Dendritic cell treated with granulocyte-macrophage colony-stimulating factor and Interleukin-4, amounts not matched to agents 40 ng/mL and 50 ng/mL, for 4 days (primary cell): ENCODE measurements at regions not wholly inside any gene's neighbourhood (a gene's known extent, or its start where the extent isn't known, plus 50 kb on each side); places are given as distances from the start of the nearest gene placed in this dataset.
"Not testable (repeated sequence)": the region's sequence is repeated elsewhere in the genome, so short reads cannot be mapped to it uniquely, and the experiment has no call there.

Source experiments
- H3K27ac Mint-ChIP-seq: one replicate; pipeline ENCODE4 v1.8.0; 2022; ENCODE audit warnings: mild to moderate bottlenecking, mixed read lengths
- H3K27me3 Mint-ChIP-seq: one replicate; pipeline ENCODE4 v1.8.0; 2022; ENCODE audit warnings: mild to moderate bottlenecking, mixed read lengths
- H3K36me3 Mint-ChIP-seq: one replicate; pipeline ENCODE4 v1.8.0; 2022; ENCODE audit warnings: low read depth, mixed read lengths
- H3K4me1 Mint-ChIP-seq: one replicate; pipeline ENCODE4 v1.8.0; 2022; ENCODE audit warnings: low read depth, mixed read lengths
- H3K4me3 Mint-ChIP-seq: one replicate; pipeline ENCODE4 v1.8.0; 2022; ENCODE audit warnings: mild to moderate bottlenecking, moderate library complexity, mixed read lengths
- H3K9me3 Mint-ChIP-seq: one replicate; pipeline ENCODE4 v1.8.0; 2022; ENCODE audit warnings: mixed read lengths
- intact Hi-C: fragments of 100-400 bp; cut with micrococcal nuclease; formaldehyde crosslinking; loops from one replicate; pipeline ENCODE4 v1.15.0; 2022

DNA sequence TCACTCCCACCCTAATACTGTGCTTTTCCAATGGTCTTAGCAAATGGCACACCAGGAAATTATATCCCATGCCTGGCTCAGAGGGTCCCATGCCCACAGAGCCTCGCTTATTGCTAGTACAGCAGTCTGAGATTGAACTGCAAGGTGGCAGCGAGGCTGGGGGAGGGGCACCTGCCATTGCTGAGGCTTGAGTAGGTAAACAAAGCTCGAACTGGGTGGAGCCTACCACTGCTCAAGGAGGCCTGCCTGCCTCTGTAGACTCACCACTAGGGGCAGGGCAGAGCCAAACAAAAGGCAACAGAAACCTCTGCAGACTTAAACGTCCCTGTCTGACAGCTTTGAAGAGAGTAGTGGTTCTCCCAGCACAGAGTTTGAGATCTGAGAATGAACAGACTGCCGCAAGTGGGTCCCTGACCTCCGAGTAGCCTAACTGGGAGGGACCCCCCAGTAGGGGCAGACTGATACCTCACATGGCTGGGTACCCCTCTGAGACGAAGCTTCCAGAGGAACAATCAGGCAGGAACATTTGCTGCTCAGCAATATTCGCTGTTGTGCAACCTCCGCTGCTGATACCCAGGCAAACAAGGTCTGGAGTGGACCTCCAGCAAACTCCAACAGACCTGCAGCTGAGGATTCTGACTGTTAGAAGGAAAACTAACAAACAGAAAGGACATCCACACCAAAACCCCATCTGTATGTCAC lies 150.7 kb upstream of the FOXA2 start:
- intact Hi-C loops, H3K27ac Mint-ChIP-seq, H3K4me1 Mint-ChIP-seq, H3K36me3 Mint-ChIP-seq, H3K27me3 Mint-ChIP-seq, H3K4me3 Mint-ChIP-seq, H3K9me3 Mint-ChIP-seq: not testable (repeated sequence)

DNA sequence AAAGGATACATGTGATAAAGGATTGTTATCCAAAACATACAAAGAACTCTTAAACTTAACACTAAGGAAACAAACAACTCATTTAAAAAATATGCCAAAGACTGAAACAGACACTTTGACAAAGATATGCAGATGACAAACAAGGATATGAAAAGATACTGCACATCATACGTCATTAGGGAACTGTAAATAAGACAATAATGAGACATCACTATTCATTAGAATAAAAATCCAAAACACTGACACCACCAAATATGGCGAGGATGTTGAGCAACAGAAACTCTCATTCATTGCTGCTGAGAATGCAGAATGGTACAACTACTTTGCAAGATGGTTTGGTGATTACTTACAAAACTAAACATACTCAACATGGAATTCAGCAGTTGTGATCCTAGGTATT lies 156.5 kb upstream of the FOXA2 start:
- Mint-ChIP-seq H3K4me3 (no peak overlapping the region), H3K9me3 (no peaks in the 10 kb centered on the region), H3K36me3 (no peaks in the 10 kb centered on the region), H3K4me1 (no peaks in the 10 kb centered on the region), H3K27me3 (peaks cover 4% of the 10 kb centered on the region), H3K27ac (no peak overlapping the region)
- intact Hi-C loops = no loop called here

DNA sequence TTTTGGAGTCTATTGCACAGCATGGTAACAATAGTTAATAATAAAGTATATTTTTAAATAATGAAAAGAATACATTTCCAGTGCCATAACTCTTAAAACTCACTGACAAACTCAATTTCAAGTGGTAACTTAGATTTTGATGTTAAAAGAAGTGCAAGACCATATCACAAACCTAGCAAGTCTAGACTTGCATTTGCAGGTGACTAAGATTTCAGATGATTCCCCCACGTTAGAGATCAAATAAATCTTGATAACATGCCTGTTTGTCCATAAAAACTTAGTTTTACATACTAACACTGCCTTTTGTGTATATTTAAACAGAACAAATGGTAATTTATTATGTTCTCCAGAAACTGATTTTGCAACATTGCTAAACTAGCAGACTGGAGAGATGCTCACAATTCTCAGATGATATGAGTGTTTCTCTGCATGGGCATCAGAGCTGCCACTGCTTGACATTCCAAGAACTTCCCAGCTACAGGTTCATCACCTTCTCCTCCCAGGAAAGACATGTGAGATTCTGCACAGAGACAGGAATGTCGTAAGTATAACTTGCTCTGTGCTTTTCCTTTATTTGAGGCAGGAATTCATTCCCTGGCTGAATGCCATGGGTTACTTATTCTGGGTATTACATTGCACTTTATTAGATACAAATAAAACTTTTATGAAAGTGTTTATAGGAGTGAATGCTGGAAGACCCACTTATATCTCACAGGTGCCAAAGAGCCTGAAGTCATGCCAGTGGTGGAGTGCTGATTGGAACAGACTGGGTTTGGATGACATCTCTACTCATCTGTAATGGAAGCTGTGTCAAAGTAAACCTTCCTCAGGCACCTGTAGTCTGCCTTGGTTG lies 160.2 kb upstream of the FOXA2 start:
- Mint-ChIP-seq H3K27ac (no peak overlapping the region), H3K36me3 (no peaks in the 10 kb centered on the region), H3K4me3 (no peak overlapping the region), H3K27me3 (no peaks in the 10 kb centered on the region), H3K4me1 (no peaks in the 10 kb centered on the region), H3K9me3 (no peaks in the 10 kb centered on the region)
- intact Hi-C loops = no loop called here

DNA sequence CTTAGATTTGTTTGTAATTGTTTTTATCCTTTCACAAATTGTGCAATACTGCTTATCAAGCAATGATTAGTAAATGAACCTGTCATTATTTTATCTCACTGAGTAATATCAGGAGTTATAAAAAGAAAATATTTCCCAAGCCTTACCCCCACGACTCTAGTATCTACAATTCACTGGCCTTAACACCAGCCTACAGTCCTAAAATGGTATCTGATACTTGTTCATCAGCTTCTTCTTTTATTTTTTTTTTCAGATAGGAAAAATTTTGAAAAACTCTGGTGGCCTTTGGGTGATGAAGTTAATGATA lies 160.8 kb upstream of the FOXA2 start:
- intact Hi-C loops = no loop called here
- Mint-ChIP-seq H3K9me3 (no peaks in the 10 kb centered on the region), H3K4me1 (no peaks in the 10 kb centered on the region), H3K36me3 (no peaks in the 10 kb centered on the region), H3K27me3 (no peaks in the 10 kb centered on the region), H3K27ac (no peak overlapping the region), H3K4me3 (no peak overlapping the region)

DNA sequence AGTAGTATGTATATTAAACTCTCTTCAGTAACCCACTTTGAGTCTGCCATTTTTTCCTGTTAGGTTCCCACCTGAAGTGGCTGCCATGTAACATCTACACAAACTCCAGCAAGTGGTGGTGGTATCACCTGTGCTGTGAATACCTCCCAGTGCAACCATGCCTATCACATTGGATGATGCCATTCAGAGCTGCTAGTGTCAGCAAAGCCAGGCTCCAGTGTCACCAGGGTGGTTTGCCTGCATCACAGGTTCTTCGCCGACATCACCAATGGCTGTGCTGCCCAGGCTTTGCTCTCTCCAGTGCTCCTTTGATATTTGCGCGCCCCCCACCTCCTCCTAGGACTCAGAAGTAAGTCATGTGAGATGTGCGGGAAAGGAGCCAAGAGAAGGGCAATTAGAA lies 162.6 kb upstream of the FOXA2 start:
- Mint-ChIP-seq H3K9me3 (no peaks in the 10 kb centered on the region), H3K4me1 (no peaks in the 10 kb centered on the region), H3K4me3 (no peak overlapping the region), H3K36me3 (no peaks in the 10 kb centered on the region), H3K27ac (no peak overlapping the region), H3K27me3 (no peaks in the 10 kb centered on the region)
- intact Hi-C loops = no loop called here

DNA sequence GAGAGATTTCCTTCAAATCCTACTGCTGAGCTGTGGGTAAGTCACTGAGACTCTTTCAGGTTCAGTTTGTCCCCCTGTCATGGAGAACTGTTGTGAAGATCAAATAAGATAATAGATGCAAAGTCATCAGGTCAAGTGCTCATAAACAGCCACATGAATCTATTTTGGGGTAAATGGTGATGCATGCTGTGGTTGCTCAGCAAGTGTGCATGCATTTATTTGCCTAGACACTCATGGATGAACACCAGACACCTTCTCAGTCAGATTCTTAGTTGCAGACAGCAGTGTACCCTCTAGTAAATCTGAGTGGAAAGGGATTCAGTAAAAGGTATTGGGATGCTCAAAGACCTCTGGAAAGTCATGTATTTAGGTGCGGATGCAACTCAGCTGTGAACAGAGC lies 168.0 kb upstream of the FOXA2 start:
- Mint-ChIP-seq H3K27ac (no peak overlapping the region), H3K27me3 (peaks cover 1% of the 10 kb centered on the region), H3K9me3 (no peaks in the 10 kb centered on the region), H3K4me3 (no peak overlapping the region), H3K4me1 (no peaks in the 10 kb centered on the region), H3K36me3 (no peaks in the 10 kb centered on the region)
- intact Hi-C loops = no loop called here

DNA sequence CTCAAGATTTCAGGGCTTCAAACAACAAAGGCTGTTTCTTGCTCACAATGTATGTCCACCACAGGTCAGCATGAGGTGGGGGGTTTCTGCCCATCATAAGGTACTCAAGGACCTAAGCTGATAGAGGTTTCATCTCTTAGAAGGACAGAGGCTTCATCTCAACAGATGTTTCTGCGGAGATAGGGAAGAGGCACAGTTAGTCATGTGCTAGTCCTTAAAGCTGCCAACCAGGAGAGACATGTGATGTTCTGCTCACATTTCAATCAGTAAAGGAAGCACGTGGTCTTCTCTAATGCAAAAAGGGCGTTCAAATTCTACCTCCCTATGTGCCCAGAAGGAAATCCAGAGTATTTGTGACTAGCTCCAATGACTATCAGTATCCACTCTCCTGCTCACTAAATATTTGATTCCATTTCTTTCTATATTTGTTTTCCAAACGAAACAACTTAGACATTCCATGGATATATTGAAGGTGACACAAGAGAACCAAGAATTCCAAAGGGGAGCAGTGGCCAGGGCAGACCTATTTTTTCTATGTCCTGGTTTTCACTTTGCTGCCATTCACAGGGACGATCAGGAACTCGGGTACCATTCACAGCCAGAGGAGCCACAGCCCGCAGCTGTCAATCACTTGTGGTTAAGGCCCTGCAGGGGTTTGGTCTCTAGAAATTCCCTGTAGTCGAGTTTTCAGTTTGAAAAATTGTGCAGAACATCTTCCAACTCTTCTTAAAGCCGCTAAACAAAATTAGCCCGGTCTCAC lies 173.2 kb upstream of the FOXA2 start:
- Mint-ChIP-seq H3K4me1 (no peaks in the 10 kb centered on the region), H3K9me3 (no peaks in the 10 kb centered on the region), H3K4me3 (no peak overlapping the region), H3K27me3 (peaks cover 1% of the 10 kb centered on the region), H3K36me3 (no peaks in the 10 kb centered on the region), H3K27ac (no peak overlapping the region)
- intact Hi-C loops = no loop called here

DNA sequence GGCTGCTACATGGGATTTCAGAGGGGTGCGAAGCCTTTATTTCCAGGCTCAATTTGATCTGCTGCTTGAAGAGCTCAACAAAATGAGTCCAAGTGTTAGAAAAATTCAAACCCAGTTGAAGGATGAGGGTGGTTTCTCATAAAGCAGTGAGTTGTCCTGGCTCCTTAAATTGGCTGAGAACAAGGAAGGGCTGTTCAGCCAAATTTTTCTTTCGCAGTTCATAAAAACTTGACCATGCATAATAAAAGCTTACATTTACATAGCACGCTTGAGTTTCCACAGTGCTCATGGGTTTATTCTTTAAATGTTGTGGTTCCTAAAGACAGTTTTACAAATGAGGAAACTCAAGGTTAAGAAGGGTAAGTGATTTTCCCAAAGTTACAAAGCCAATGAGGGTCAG lies 174.4 kb upstream of the FOXA2 start:
- Mint-ChIP-seq H3K4me1 (no peaks in the 10 kb centered on the region), H3K4me3 (no peak overlapping the region), H3K36me3 (no peaks in the 10 kb centered on the region), H3K27ac (no peak overlapping the region), H3K27me3 (peaks cover 1% of the 10 kb centered on the region), H3K9me3 (no peaks in the 10 kb centered on the region)
- intact Hi-C loops = no loop called here

DNA sequence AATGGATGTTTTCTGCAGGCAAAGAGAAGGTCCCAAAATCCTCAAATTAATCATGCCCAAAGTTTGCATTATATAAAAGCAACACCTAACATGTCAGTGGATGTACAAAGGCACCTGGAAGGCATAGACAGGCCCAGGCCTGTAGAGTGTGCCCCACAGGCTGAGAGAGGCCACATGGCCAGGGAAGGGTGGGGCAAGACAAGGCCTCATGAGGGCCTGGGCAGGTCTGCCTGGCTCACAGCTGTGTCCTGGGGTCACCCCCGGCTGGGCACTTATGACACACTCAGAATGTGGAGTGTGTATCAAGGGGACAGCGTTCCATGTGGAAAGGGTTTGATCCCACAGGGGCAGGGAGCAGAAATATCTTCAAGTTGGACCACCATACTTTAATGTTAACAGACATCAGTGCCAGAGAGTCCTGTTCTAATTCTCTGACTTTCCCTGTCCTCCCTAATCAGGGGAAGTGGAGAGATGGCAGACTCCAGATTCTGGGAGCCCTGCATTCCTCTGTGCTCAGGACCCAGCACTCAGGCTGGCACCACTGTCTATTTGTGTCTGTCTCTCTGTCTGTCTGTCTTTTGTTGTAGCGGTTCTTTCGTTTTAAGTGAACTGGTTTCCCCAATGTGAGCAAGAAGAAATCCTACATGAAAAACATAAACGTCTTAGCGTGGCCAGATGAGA lies 178.3 kb upstream of the FOXA2 start:
- Mint-ChIP-seq H3K4me1 (no peaks in the 10 kb centered on the region), H3K27ac (no peak overlapping the region), H3K27me3 (peaks cover 2% of the 10 kb centered on the region), H3K4me3 (no peak overlapping the region), H3K9me3 (no peaks in the 10 kb centered on the region), H3K36me3 (no peaks in the 10 kb centered on the region)
- intact Hi-C loops = no loop called here

DNA sequence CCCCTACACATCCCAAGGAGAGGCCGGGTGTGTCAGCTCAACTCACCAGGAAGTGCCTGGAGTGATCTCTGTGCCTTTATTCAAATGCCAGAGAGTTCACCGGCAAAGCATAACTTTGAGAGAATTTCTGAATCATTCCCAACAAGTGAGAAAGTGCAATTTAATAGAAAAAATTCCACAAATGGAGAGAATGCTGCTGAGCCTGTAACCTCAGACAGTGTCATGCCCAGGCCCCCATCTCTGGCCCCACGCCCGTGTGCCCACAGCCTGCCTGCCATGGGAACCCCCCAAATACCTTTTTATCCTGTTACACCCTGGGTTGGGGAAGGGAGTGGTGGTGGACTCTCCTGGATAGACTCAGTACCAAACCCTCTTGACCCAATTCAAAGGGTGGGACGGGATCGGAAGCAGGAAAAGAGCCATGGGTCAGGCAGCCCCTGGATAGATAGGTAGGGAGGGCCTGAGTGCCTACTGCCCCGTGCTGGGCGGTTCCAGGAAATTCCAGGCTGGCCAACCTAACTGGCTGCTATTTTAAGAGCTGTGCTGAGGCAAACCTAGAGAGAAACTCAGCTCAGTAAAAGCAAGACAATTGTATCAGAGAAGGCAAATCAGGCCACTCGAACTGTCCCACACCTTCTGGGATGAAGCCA lies 179.0 kb upstream of the FOXA2 start:
- Mint-ChIP-seq H3K9me3 (no peaks in the 10 kb centered on the region), H3K4me3 (no peak overlapping the region), H3K27ac (no peak overlapping the region), H3K4me1 (no peaks in the 10 kb centered on the region), H3K36me3 (no peaks in the 10 kb centered on the region), H3K27me3 (peaks cover 2% of the 10 kb centered on the region)
- intact Hi-C loops = no loop called here

DNA sequence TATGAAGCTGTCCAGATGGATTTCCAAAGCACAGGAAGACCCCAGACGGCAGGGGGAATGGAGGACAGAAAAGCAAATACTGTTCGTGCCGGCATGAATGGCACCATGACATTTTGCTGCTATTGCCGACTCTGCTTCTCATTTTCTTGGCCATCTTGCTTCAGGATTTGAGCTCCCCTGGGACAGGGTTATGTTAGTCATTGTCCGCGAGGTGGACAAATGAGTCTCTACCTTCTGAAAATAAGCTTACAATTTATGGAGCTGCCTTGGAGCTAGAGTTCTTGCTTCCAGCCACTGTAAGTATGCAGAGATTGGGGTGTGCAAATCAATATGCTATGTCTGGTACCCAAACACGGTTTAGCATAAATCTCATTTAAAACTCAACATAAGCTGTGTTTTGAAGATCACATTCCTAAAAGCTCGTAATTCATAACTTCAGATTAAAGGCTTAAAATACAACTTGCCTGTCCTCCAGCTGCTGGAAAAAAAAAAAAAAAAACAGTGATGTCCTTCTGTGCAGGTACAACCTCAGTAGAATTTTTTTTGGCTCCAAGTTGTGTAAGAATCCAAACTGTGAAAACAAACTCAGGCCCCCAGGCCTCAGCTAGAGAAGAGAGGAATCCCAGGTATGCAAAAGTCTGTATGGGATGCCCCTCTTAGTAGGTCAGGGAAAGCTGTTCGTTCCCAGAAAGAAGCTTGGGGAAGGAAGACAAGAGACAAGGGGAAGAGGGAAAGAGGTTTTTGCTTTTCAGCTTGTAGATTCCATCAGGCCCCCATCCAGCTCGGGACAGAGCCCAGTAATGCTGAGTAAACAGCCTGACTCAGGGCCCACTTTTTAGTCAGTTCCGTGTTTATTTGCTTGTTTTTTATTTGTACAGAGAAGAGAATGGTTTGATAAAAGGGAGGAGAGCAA lies 184.2 kb upstream of the FOXA2 start:
- intact Hi-C loops = no loop called here
- Mint-ChIP-seq H3K27ac (no peak overlapping the region), H3K27me3 (peaks cover 7% of the 10 kb centered on the region), H3K36me3 (no peaks in the 10 kb centered on the region), H3K4me3 (no peak overlapping the region), H3K9me3 (no peaks in the 10 kb centered on the region), H3K4me1 (no peaks in the 10 kb centered on the region)

DNA sequence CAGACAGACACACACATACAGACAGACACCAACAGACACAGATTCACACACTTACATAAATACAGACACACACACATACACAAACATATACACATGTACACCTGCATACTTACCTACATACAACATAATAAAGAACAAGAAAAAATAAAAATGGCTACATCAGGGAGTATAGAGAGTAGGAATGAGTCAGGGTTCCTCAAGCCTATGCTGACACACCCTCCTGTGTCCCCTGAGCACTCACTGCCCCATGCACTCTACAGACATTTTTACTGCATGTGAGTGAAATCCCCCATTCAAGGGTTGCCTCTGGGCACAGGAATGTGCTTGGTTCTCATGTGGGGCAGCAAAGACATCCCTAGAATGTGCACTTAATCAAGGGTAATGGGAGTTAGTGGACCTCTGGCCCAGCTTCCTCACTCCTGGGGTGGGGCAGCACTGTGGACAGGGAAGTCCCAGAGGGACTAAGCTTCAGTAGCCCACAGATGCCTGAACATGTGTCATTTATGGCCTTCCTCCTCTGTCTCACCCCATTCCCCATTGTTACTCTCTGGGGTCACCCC lies 185.9 kb upstream of the FOXA2 start:
- intact Hi-C loops = no loop called here
- Mint-ChIP-seq H3K9me3 (no peaks in the 10 kb centered on the region), H3K27me3 (peaks cover 7% of the 10 kb centered on the region), H3K4me3 (no peak overlapping the region), H3K4me1 (no peaks in the 10 kb centered on the region), H3K27ac (no peak overlapping the region), H3K36me3 (no peaks in the 10 kb centered on the region)

DNA sequence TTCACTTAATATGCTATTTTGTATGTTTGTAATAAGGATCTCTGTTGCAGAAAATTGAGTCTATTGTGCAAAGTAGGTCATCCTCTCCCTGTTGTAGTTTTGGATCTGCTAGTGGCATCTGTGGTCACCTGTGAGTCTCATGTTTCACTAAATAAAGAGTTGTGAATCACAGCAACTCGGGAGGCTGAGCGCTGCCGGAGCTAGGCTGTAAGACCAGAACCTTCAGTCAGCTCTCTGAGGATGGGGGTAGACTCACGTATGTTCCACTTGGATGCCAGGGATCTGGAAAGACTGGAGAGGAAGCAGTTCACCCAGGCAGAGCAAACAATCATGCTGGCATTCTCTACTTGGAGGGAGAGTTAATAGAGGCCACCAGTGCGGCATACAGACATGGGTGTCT lies 187.3 kb upstream of the FOXA2 start:
- Mint-ChIP-seq H3K36me3 (no peaks in the 10 kb centered on the region), H3K4me1 (no peaks in the 10 kb centered on the region)

More for the DNA sequence above, 187.3 kb upstream of the FOXA2 start:
- Mint-ChIP-seq H3K4me3 (no peak overlapping the region), H3K27me3 (peaks cover 6% of the 10 kb centered on the region), H3K27ac (no peak overlapping the region), H3K9me3 (peaks cover 8% of the 10 kb centered on the region)
- intact Hi-C loops = no loop called here
